DOHH2 (cell line): ENCODE measurements at regions not wholly inside any gene's neighbourhood (a gene's known extent, or its start where the extent isn't known, plus 50 kb on each side); places are given as distances from the start of the nearest gene placed in this dataset.

ENCODE experiments used
- CTCF ChIP-seq: fragments of 200-600 bp; sonication (generic); IDR thresholded peaks from one replicate; pipeline ENCODE4 v1.5.1; 2014; ENCODE audit warnings: antibody characterized with exemption, mild to moderate bottlenecking, low read depth, low read length; ENCODE audit not compliant: poor library complexity, severe bottlenecking
- EZH2phosphoT487 ChIP-seq: fragments of 200-600 bp; sonication (generic); IDR thresholded peaks from 2 replicates; pipeline ENCODE4 v1.6.1; 2017; ENCODE audit warnings: borderline replicate concordance, mild to moderate bottlenecking, antibody characterized with exemption, low read length, moderate library complexity, mixed read lengths

- no peak for TF ChIP-seq CTCF
- TF ChIP-seq EZH2phosphoT487 = no peak
These were observed 365.1 kb upstream of the NETO1 start for GRCh38 chr18:73232933-73233332.
